ENCODE measurements at regions not wholly inside any gene's neighbourhood (a gene's known extent, or its start where the extent isn't known, plus 50 kb on each side); places are given as distances from the start of the nearest gene placed in this dataset.

GRCh38 chr6:14639983-14640599 is 522.5 kb downstream of the CD83 start:
- no peak for DNase-seq (ENCODE audit: low read depth in 2 of 2)
- TF ChIP-seq, protein P1, sequence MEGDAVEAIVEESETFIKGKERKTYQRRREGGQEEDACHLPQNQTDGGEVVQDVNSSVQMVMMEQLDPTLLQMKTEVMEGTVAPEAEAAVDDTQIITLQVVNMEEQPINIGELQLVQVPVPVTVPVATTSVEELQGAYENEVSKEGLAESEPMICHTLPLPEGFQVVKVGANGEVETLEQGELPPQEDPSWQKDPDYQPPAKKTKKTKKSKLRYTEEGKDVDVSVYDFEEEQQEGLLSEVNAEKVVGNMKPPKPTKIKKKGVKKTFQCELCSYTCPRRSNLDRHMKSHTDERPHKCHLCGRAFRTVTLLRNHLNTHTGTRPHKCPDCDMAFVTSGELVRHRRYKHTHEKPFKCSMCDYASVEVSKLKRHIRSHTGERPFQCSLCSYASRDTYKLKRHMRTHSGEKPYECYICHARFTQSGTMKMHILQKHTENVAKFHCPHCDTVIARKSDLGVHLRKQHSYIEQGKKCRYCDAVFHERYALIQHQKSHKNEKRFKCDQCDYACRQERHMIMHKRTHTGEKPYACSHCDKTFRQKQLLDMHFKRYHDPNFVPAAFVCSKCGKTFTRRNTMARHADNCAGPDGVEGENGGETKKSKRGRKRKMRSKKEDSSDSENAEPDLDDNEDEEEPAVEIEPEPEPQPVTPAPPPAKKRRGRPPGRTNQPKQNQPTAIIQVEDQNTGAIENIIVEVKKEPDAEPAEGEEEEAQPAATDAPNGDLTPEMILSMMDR (IDR thresholded peaks at IDR 0.05; ENCODE audit: low read depth, low read length) = no peak
- no peak overlapping the region for H3K4me3 ChIP-seq (replicated peaks in 1 of 2; ENCODE audit: low read depth in 2 of 2, low read length in 2 of 2)

DNA sequence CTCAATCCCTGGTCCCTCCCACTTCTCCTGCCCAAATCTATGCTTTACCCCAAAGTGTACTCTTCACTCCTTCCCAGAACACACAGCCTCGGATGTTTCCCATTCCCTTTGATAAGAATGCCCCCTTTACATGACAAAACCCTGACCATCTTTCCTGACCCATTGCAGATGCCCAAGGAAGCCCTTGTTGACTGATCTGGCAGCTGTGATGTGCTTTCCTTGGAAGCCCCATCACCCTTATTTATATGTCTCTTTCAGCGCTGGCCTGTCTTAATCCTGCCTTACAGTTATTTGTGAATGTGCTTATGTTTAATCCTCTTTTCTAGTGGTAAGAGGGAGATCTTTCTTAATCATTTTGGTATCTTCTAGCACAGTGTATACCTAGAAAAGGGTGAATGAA is 523.1 kb downstream of the CD83 start:
- DNase-seq (ENCODE audit: low read depth in 2 of 2) = no peak
- H3K4me3 ChIP-seq (replicated peaks in 1 of 2; ENCODE audit: low read depth in 2 of 2, low read length in 2 of 2) = no peak overlapping the region
- TF ChIP-seq, protein P1 (IDR thresholded peaks at IDR 0.05; ENCODE audit: low read depth, low read length) = no peak

DNA sequence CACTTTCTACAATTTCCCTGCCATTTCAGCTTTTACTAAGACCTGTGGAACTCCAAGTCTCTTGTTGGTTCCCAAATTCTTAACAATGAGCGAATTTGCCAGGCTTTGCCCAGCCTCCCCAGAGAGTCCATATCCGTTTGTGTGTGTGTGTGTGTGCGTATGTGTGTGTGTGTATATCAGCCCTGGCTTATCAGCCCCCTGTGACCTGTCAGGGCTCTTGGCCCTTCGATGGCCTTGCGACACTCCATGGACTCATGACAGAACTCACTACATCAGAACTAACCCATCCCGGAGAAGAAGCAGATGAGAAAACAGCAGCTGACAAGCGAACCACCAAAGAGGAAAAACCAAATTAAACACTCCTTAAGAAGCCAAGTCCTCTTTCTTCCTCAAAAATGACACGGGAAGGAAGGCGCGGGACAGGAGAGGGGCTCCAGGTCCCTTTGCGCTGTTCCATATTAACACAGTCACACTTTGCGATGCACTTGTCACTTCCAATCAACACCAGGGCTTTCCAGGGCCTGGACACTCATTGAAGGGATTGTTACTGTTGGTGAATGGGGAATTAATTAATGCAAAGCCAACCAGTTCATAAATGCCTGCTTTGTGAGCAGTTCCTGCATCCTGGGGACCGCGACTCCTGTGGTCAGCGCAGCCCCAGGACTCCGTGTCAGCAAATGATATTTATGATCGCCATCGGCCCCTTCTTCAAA is 524.0 kb downstream of the CD83 start:
- TF ChIP-seq, protein P1 (IDR thresholded peaks at IDR 0.05; ENCODE audit: low read depth, low read length) = no peak
- DNase-seq (ENCODE audit: low read depth in 2 of 2) = no peak
- no peak overlapping the region for H3K4me3 ChIP-seq (replicated peaks in 1 of 2; ENCODE audit: low read depth in 2 of 2, low read length in 2 of 2)

DNA sequence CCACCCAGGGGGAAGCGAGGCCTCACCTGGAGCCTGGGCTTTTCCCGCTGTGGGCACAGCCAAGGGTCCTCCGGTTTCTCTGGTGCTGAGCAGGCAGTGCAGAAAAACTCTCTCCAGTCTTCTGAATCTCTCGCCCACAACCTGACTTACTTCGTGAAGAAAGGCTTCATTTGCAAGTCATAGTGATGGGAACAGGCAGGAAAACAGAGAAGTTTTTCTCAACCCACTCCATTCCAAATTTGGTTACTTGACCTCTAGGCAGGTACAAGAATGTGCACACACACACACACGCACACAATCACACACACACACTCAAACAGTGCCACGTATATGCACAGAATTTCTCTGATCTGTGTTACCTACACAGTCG is 524.5 kb downstream of the CD83 start:
- H3K4me3 ChIP-seq (replicated peaks in 1 of 2; ENCODE audit: low read depth in 2 of 2, low read length in 2 of 2) = no peak overlapping the region
- no peak for DNase-seq (ENCODE audit: low read depth in 2 of 2)
- TF ChIP-seq, protein P1 (IDR thresholded peaks at IDR 0.05; ENCODE audit: low read depth, low read length) = no peak

DNA sequence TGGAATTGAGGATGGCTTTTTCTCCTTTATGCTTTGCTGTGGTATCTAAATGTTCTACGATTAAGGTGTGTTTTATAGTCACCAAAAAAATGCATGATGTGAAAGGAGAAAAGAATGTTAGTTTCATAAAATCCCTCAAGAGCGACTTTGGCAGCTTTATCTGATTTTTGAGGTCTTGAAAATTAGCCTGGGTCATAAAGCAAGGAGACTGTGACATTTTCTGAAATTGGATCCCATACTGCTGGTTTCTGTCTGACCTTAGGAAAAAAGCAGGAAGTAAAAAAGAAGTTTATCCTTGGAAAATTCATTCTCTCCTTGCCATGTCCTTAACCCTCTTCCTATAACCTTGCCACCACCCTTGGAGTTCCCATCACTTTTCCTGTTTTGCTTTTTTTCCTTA is 525.3 kb downstream of the CD83 start:
- TF ChIP-seq, protein P1 (IDR thresholded peaks at IDR 0.05; ENCODE audit: low read depth, low read length) = no peak
- H3K4me3 ChIP-seq (replicated peaks in 1 of 2; ENCODE audit: low read depth in 2 of 2, low read length in 2 of 2) = no peak overlapping the region
- no peak for DNase-seq (ENCODE audit: low read depth in 2 of 2)

- no peak overlapping the region for H3K4me3 ChIP-seq (replicated peaks in 1 of 2; ENCODE audit: low read depth in 2 of 2, low read length in 2 of 2)
- TF ChIP-seq, protein P1 (IDR thresholded peaks at IDR 0.05; ENCODE audit: low read depth, low read length) = no peak
- DNase-seq (ENCODE audit: low read depth in 2 of 2) = no peak
Measured at GRCh38 chr6:14644381-14644780, 526.8 kb downstream of the CD83 start.
